LNCaP clone FGC (cell line): ENCODE measurements at regions not wholly inside any gene's neighbourhood (a gene's known extent, or its start where the extent isn't known, plus 50 kb on each side); places are given as distances from the start of the nearest gene placed in this dataset.

ENCODE experiments used
- DNase-seq: peaks from one replicate; pipeline ENCODE4 v3.0.0-alpha.2; 2011; ENCODE audit warnings: low read depth
- H3K4me3 ChIP-seq: 2 replicates; pipeline ENCODE4 v1.5.1; 2011; ENCODE audit warnings: mild to moderate bottlenecking, low read depth, low read length, control low read depth
- CTCF ChIP-seq: IDR thresholded peaks from 2 replicates; pipeline ENCODE4 v1.5.1; 2012; ENCODE audit warnings: mild to moderate bottlenecking; ENCODE audit not compliant: control insufficient read depth, insufficient read depth; ENCODE audit errors: extremely low read depth

DNA sequence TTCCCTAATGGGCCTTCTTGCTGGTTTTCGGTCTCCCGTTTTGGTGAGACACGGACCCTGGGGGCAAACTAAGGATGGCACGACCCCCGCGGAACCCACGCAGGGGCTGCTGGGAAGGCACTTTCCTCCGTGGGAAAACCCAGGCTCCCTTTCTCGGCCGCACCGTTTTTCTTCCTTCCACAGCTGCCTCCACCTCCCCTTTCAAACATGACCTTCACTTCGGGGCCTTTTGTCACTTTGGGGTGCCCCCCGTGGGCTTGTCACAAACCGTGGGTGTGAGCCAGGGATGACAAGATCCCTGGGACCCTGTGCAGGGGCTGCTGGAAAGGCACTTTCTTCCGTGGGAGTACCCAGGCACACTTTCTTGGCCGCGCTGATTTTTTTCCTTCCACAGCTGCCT is 268.7 kb downstream of the ALG10 start:
- TF ChIP-seq CTCF, result no peak
- no peak for DNase-seq
- no peak overlapping the region for H3K4me3 ChIP-seq

- no peak overlapping the region for H3K4me3 ChIP-seq
- no peak for TF ChIP-seq CTCF
- DNase-seq, result no peak
These were observed 269.2 kb downstream of the ALG10 start for GRCh38 chr12:34291426-34291901.

DNA sequence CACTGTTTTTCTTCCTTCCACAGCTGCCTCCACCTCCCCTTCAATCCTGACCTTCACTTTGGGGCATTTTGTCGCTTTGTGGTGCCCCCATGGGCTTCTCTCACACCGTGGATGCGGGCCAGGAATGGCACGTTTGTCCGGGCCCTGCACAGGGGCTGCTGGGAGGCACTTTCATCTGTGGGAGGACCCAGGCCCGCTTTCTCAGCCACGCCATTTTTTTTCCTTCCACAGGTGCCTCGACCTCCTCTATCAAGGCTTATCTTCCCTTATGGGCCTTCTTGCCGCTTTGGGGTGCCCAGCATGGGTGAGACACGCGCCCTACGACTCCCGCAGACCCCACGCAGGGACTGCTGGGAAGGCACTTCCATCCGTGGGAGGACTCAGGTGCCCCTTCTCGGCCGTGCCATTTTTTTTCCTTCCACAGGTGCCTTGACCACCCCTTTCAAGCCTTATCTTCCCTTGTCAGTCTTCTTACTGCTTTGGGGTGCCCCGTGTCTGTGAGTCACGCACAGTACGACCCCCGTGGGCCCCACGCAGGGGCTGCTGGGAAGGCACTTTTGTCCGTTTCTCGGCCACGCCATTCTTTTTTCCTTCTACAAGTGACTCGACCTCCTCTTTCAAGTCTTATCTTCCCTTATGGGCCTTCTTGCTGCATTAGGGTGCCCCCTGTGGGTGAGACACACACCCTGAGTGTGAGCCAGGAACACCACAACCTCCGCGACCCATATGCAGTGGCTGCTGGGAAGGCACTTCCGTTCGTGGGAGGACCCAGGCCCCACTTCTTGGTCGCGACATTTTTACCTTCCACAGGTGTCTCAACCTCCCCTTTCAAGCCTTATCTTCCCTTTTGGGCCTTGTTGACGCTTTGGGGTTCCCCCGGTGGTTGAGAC is 270.7 kb downstream of the ALG10 start:
- TF ChIP-seq CTCF, result peak; percentile 54
- DNase-seq, result peak; percentile 14
- H3K4me3 ChIP-seq, result no peak overlapping the region

DNA sequence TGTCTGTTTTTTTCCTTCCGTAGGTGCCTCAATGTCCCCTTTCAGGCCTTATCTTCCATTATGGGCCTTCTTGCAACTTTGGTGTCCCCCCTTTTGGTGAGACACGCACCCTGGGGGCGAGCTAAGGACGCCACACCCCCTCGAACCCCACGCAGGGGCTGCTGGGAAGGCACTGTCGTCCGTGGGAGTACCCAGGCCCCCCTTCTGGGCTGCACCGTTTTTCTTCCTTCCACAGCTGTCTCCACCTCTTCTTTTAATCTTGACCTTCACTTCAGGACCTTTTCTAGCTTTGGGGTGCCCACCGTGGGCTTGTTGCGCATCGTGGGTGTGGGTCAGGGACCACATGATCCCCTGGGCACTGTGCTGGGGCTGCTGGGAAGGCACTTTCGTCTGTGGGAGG is 271.8 kb downstream of the ALG10 start:
- no peak for DNase-seq
- H3K4me3 ChIP-seq, result no peak overlapping the region
- TF ChIP-seq CTCF, result no peak

DNA sequence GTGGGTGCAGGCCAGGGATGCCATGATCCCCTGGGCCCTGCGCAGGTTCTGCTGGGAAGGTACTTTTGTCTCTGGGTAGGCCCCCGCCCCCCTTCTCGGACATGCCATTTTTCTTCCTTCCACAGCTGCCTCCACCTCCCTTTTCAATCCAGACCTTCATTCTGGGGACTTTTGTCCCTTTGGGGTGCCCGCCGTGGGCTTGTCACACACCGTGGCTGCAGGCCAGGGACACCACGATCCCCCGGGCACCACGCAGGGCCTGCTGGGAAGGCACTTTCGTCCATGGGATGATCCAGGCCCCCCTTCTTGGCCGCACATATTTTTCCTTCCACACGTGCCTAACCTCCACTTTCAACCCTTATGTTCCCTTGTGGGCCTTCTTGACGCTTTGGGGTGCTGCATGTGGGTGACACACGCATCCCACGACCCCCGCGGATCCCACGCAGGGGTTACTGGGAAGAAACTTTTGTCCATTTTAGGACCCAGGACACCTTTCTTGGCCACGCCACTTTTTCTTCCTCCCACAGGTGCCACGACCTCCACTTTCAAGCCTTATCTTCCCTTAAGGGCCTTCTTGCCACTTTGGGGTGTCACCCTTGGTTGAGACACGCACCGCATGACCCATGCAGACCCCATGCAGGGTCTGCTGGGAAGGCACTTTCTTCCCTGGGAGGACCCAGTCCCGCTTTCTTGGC is 272.5 kb downstream of the ALG10 start:
- no peak overlapping the region for H3K4me3 ChIP-seq
- no peak for TF ChIP-seq CTCF
- DNase-seq, result no peak

DNA sequence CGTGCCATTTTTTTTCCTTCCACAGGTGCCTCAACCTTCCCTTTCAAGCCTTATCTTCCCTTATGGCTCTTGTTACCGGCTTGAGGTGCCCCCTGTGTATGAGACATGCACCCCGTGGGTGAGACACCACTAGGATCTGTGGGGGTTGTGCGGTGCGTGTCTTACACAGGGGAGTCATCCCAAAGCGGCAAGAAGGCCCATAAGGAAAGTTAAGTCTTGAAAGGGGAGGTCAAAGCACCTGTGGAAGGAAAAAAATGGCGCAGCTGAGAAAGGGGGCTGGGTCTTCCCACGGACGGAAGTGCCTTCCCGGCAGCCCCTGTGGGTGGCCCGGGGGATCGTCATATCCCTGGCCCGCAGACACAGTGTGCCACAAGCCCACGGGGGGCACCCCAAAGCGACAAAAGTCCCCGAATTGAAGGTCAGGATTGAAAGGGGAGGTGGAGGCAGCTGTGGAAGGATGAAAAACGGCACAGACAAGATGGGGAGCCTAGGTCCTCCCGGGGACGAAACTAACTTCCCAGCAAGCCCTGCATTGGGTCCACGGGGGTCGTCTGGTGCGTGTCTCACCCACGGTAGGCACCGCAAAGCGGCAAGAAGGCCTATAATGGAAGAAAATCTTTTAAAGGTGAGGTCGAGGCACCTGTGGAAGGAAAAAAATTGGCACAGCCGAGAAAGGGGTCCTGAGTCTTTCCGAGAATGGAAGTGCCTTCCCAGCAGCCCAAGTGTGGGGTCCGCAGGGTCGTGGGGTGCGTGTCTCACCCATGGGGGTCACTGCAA is 273.3 kb downstream of the ALG10 start:
- no peak for DNase-seq
- TF ChIP-seq CTCF, result no peak
- H3K4me3 ChIP-seq, result no peak overlapping the region
